Putamen (tissue), 1 donor: ENCODE measurements at regions not wholly inside any gene's neighbourhood (a gene's known extent, or its start where the extent isn't known, plus 50 kb on each side); places are given as distances from the start of the nearest gene placed in this dataset.

ENCODE experiments used
- DNase-seq: peaks from one replicate; pipeline ENCODE4 v3.0.0-alpha.2; 2016; ENCODE audit warnings: low spot score

DNA sequence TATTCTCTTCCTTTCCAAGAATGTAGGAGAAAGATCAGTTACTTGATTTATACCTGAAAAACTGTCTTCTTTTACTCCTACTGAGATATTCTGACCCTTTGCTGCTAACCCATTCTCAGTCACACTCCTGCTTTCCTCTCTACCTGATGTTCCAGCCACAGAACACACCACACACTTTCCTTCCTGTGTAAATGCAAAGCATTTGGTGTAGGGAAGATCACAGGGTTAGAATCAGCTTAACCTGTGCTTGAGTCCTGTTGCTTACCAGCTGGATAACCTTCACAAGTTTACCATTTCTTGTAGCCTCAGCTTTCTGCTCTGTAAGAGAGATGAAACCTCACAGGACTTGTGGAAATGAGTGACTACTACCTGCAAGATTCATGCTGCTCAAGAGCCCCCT is 489.8 kb upstream of the GOLIM4 start:
- DNase-seq, result no peak

DNA sequence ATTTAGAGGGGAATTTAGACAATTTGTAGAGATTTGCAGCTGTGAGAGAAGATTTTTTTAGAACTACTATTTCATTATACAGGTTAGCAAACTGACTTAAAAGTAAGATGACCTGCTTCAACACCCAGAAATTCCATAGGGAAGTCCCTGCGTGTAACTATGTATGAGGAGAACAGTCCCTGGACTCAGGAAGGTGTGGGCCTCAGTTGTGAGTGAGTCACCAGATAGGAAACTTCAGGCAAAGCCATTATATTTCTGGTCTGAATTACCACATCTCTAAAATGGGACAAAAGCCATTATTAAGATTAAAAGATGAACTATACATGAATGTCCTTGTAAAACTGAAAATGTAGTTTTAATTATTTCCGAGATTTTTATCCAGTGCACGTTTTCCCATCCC is 488.3 kb upstream of the GOLIM4 start:
- no peak for DNase-seq

DNA sequence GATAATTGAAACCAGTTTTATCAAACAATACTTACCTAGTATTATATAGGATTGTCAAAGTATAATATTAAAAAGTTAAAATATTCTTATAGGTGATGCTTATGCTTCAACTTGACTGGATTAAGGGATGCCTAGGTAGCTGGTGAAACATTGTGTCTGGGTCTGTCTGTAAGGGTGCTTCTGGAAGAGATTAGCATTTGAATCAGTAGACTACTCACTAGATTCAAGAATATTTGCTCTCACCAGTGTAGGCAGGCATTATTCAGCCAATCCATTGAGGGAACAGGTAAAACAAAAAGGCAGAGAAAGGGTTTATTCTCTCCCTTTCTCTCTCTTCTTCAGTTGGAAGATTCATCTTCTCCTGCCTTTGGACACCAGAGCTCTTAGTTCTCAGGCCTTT is 486.8 kb upstream of the GOLIM4 start:
- DNase-seq, result no peak

DNA sequence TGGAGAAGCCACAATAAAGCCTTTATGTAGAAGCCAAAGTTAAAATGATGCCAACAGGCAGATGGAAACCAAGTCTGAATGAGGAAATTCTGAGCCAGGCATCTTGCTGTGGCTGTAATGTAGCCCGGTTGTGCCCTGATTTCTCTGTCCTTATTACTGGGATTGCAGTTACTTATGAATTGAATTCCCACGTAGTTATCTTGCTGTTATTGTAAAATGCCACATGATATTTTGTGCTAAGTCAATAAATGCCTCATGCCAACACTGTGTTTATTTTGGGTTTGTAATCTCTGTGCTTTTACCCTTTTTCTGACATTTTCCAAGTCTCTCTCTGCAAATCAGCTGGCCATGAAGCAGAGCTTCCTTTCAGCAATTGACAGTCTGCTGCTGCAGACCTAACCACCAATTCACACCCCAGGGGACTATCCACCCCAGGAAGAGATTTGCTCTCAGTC is 486.1 kb upstream of the GOLIM4 start:
- DNase-seq, result peak; percentile 82

DNA sequence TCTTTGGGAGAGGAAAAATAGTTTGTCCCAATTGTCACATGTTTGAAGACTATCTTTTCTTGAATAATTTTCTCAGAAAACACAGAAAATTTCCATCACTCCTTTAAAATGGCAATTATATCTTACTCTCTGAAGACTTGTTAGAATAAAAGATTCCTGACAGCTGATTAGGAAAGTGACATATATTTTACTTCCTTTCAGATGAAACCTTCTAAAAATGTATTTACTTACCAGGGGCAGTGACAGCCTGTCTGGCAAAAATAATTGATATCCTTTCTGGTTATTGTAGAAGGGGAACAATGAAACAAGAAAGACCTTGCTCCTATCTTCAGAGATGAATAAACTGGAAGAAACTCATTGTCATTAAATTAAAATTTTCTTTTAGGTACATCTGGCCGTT is 483.3 kb upstream of the GOLIM4 start:
- DNase-seq, result no peak

DNA sequence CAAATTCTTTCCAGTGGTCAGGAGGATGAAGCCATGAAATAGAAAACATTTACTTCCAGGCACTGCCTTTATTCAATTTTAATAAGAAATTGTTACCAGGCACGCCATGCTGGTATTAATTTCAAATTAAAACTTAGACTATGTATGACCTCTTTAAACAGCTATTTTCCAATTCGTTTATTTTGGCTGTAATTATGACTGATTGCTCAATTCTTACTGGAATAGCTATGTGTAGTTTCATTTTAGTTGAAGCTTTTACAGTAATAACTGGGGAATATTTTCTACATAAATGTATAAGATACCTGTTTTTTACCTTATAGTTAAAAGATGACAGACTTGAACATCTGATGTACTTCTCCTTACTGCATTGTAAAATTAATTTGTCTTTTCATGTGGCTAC is 480.0 kb upstream of the GOLIM4 start:
- DNase-seq, result no peak

DNA sequence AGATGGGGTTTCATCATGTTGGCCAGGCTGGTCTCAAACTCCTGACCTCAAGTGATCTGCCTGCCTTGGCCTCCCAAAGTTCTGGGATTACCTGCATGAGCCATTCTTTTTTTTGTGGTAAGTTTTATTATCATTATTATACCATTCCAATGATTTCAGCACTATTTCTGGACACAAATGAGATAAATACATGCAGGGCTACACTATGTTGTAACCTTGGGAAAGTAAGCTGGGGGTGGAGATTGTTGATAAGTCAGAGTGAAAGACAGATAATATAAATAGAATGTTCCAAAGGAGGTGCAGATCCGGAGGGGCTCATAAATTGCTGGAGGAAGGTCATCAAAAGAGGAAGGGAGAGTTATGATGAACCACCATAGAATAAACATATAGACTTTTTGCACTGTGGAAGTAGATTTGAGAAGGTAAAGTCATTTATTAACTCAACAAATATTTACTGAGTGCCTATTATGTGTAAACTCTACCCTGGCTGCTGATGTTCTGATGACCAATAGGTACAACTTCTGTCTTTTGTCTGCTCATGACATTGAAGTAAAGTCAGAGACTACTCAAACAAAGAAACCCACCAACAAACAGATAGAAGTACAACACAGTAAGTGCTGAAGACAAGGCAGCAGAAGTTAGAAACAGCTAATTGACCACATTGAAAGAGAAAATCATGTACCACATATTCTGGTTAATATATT is 478.9 kb upstream of the GOLIM4 start:
- DNase-seq, result no peak

DNA sequence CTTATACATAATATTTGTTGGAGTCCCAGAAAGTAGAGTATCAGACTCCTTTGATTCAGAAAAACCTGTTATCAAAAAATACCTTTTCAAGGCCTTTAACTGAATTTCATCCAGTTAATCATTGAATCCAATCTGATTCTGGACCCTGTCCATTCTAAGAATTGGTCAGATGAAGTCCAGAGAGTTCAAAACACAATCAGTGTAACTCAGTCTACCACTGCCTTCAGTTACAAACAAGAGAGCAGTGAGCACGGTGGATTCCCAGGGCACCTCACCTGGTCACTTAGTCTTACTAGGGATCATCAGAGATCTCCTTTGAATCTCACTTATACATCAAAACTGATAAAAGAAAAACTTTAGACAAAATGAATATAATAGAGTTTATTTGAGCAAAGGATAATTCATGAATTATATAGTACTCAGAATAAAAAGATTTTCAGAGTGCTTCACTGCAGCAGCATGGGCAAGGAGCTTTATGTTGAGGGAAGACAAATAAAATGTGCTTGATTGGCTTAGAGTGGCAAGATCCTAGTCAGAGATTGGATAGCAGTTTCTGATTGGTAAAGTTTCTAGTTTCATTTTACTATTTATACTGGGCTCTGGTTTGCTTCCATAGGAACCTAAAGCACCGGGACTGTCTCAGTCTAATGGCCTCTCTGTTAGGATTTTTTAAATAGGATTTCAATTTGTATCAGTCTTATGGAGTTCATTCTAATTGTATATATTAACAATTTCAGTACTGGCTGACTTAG is 474.9 kb upstream of the GOLIM4 start:
- no peak for DNase-seq

DNA sequence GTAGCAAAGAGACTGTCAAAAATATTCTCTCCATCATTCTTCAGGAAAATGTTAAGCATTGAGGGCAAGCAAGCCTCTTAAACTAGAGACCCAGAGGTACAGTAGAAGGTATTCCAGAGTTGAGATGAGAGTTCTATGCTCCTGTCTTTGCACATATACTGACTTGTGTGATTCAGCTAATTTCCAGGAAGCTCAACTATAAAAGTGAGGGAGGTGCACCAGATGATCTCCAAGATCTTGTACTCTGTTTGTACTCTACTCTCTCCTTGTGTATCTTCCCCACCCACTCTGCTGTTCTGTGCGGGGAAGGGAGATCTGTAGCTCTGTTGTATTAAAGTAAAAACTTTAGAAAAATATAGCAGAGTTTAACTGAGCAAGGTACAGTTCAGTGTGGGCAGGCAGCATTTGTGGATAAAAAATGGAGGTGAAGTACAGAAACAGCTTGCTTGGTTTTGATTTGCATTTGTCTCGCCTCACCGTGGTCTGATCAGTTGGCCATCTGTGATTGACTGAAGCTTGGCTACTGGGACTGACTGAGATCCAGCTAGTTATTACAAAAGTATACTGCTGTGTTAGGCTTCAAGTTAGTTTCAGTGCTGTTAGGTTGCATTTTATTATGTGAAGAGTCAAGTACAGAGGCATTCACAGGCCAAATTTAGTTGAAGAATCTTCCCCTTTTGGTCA is 463.1 kb upstream of the GOLIM4 start:
- DNase-seq, result no peak

DNA sequence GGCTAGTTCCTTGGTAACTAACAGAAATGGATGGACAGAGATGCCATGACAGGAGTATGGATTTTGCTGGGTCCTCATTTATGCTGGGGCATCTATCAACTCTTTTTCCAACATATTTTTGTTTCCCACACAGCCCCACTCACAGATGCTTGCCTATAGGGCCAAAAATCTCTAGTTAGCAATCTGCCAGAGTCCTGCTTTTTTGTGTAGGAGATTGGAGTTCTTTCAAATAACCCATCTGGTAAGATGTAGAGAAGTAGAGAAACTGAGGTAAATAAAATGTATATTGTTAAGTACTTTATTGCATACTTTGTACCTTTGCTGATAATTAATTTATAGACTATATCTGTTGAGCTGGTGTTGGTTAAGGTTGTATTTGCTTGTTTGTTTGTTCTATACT is 456.5 kb upstream of the GOLIM4 start:
- DNase-seq, result no peak

DNA sequence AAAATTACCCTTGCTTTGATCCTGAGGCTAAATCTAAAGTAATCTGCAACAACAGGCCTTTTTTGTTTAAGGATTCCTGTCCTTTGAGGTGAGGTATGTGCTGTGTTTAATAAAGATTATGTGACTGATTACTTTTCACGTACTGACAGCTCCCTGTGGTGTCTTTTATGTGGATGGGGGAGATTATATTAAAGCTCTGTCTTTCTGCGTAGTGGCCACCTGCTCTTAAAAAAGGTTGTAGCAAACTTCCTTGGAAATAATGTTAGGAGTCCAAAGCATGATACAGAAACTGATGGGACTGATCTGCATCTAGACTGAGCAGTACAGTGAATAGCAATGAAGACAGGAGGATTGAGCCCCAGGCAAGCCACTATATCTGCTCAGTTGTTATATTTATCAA is 453.0 kb upstream of the GOLIM4 start:
- DNase-seq, result no peak

DNA sequence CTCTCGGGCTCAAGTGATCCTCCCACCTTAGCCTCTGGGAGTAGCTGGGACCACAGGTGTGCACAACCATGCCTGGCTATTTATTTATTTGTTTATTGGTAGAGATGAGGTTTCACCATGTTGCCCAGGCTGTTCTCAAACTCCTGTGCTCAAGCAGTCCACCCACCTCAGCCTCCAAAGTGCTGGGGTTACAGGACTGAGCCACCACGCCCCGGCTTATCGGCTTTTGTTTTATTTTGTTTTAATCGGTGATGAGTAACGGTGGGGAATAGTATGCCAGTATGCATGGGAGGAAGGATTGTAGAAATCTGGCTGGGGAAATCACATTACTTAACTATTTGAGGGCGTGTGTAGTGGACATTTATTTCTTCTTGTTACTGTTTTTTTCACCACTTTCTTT is 451.0 kb upstream of the GOLIM4 start:
- DNase-seq, result no peak

DNA sequence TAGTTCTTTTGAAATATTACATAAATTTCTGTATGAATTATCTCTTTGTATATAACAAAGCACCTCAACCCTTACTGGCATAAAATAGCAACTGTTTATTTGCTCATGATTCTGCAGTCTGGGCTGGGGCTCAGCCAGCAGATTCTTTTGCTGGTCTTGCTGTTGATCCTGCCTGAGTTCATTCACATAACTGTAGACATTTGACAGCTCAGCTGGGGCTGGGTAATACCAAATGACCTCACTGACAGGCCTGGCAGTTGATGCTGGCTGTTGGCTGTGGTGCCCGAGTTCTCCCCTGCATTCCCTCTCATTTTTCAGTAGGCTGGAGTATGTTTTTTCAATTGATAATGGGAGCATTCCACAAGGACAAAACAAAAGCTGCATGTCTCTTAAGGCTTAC is 449.9 kb upstream of the GOLIM4 start:
- peak; percentile 2 for DNase-seq

DNA sequence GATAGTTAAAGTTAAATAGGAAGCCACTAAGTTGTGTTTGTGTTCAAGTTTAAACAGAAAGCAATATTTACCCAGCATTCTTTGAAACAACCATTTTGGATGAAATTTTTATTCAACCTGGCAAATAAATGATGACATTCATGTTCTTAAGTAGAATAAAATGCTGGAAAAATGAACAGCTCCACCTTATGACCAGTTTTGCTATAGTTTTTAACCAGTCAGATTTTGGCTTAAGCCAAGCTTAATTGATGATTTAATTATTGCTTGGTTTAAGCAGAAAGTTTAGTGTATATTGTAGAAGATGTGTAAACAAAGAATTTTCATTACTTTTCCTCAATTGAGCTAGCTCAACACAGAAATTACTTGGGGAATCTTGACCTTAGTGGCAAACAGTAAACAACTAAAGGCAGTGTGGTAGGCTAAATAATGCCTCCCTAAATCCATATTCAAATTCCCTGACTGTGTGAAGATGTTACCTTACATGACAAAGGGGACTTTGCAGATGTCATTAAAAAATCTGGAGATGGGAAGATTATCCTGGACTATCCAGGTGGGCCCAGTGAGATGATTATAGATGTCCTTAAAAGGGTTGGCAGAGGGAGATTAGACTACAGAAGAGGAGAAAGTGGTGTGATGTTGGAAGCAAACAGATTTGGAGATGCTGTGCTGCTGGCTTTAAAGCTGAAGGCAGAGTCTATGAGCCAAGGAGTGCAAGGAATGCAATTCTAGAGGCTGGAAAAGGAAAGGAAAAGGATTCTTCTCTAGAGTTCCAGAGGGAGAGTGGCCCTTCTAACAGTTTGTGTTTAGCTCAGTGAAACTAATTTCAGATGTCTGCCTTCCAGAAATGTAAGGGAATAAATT is 448.6 kb upstream of the GOLIM4 start:
- DNase-seq, result no peak

DNA sequence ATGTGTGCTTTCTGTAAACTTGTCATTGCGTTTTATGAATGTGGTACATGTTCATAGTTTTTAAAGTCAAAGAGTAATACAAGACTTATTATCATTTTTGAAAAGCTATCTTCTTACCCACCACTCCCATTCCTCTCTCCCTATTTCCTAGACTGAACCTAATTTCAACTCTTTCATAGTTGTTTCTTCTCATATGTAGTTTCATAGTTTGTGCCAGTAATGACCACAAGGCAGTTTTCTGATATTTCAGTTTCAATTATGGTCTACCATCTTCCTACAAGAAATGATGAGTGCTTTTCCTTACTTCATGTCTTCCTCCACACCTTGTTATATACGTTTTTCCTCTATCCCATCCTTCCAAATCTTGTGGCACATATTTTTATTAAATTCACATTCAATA is 445.0 kb upstream of the GOLIM4 start:
- DNase-seq, result no peak

DNA sequence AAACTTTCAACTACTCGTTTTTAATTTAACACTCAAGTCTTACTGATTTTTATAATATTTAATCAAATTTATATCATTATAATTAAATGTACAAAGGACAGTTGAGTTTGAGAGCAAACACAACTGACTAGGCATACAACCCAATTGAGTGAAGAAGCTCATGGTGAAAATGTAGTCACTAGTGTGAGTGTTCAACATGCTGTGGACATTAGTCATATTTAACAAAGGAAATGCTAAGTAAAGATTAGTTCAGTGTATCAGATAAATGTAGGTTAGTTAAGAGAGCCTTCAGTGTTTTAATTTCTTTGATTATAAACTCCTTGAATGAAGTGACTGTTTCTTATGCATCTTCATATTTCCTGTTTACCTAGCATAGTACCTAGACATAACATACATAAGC is 444.2 kb upstream of the GOLIM4 start:
- DNase-seq, result no peak

DNA sequence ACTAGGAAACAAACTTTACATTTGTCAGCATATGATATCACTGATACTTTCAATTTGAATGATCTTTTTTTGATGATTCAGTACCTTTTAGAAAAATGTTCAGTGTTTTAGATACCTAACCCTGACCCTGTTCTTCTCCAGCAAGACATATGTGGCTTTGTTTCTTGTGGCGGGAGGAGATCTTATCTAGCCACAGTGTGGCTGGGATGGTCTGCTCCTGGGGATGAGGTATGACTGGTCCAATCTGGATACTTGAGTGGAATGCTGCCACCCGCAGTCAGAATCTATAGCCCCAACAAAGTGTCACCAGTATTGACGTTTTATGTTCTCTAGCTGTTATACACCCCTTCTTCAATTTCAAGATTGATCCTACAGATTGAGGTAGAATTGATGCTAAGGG is 439.0 kb upstream of the GOLIM4 start:
- no peak for DNase-seq

DNA sequence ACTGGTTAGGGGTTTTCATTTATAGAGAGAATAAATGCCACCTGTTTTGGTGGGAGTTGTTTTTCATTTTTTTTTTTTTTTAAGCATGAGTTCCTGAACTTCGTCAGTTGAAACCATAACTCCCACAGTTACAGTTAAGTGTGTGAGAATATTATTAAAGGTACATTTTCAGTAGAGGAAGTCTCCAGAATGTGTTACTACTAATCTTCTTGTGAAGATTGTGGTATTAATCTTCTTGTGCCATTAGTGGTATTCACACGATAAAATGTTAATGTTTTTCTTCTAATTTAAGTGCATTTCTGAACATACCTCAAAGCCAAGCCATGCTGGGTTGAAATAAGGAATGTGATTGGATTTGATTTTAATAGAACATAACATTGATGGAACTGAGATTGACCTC is 437.9 kb upstream of the GOLIM4 start:
- DNase-seq, result no peak

DNA sequence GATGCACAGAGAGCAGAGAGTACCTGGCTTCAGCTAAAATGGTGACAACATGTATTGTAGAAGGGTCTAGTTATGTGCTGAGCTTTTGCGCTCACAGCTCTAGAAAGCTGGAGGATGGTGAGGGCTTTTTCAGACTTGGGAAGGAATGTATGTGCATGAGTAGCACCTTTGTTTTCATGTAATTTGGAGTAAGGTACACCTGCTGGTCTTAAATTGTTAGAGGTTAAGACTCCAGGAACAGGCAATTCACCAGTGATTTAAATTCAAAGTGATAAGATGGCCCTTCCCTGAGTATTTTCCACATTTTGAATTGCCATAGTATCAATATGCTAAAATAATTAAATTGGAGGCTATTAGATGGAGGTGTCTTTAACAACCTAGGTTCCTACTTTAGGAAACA is 436.4 kb upstream of the GOLIM4 start:
- DNase-seq, result no peak

DNA sequence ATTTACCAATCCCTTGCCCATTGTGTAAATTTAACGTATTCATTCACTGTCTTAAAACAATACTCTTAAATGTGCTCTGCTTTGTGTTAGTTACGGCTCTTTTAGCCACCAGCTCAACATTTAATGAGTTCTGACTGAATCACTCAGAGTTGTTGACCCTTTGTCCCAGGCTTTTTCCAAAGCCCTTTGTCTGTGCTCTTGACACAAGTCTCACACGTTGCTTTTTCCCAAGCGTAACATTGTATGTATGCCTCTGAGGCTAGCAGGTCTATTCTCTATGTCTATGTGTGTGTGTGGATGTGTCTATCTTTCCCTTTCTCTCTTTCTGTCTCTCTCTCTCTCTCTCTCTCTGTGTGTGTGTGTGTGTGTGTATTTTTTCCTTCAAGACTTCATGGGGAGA is 435.4 kb upstream of the GOLIM4 start:
- DNase-seq, result no peak

DNA sequence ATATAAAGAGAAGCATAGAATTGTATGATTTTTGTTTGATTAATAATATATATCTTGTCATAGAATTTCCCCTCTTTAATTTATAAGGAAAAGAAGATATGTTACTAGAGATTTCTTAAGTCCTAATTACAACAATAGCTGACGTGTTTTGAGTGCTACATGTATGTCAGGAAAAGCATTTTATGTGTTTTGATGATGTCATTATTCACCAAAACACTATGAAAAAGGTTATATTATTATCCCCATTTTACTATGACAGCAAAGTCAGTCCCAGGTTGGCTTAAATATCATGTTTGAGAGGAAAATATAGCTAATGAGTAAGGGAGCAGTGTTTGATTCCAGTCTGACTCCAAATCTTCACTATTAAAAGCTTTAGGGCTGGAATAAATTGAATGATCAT is 428.4 kb upstream of the GOLIM4 start:
- no peak for DNase-seq
